MG63 (cell line): ENCODE measurements at regions not wholly inside any gene's neighbourhood (a gene's known extent, or its start where the extent isn't known, plus 50 kb on each side); places are given as distances from the start of the nearest gene placed in this dataset.

Source experiments
- DNase-seq: peaks from one replicate; pipeline ENCODE4 v3.0.0-alpha.2; 2020
- H3K27me3 ChIP-seq: fragments of 250-450 bp; sonication (Bioruptor Pico); 2 replicates; pipeline ENCODE4 v1.5.1; 2020; ENCODE audit warnings: mild to moderate bottlenecking, moderate library complexity
- H3K36me3 ChIP-seq: fragments of 250-450 bp; sonication (Bioruptor Pico); 2 replicates; pipeline ENCODE4 v1.5.1; 2020; ENCODE audit warnings: mild to moderate bottlenecking, moderate library complexity
- H3K4me3 ChIP-seq: fragments of 250-450 bp; sonication (Bioruptor Pico); 2 replicates; pipeline ENCODE4 v1.5.1; 2020; ENCODE audit warnings: mild to moderate bottlenecking, moderate library complexity
- H3K9me3 ChIP-seq: fragments of 250-450 bp; sonication (Bioruptor Pico); 2 replicates; pipeline ENCODE4 v1.5.1; 2020; ENCODE audit warnings: mild to moderate bottlenecking, moderate library complexity

GRCh38 chr6:132868057-132868456 is 53.7 kb downstream of the RPS12 start:
- no peak for DNase-seq
- no peaks in the 10 kb centered on the region for H3K36me3 ChIP-seq
- H3K27me3 ChIP-seq: no peaks in the 10 kb centered on the region; the same call in 1 of the 2 replicates
- H3K4me3 ChIP-seq: no peak overlapping the region
- H3K9me3 ChIP-seq: no peaks in the 10 kb centered on the region

GRCh38 chr6:132872923-132873322 is 58.6 kb downstream of the RPS12 start:
- no peak for DNase-seq
- H3K27me3 ChIP-seq: no peaks in the 10 kb centered on the region; the same call in 1 of the 2 replicates
- no peaks in the 10 kb centered on the region for H3K9me3 ChIP-seq
- H3K4me3 ChIP-seq: no peak overlapping the region
- no peaks in the 10 kb centered on the region for H3K36me3 ChIP-seq

- Histone ChIP-seq H3K36me3 (no peaks in the 10 kb centered on the region), H3K9me3 (no peaks in the 10 kb centered on the region), H3K4me3 (no peak overlapping the region), H3K27me3 (no peaks in the 10 kb centered on the region)
- DNase-seq: no peak
Measured at GRCh38 chr6:132877003-132877402, 62.6 kb downstream of the RPS12 start.

- no peaks in the 10 kb centered on the region for H3K27me3 ChIP-seq
- no peaks in the 10 kb centered on the region for H3K36me3 ChIP-seq
- 0 out of 2 replicates have a peak, but pooled peaks cover 2% of the 10 kb centered on the region for H3K9me3 ChIP-seq
- no peak for DNase-seq
- no peak overlapping the region for H3K4me3 ChIP-seq
Measured at GRCh38 chr6:132887204-132887603, 72.8 kb downstream of the RPS12 start.

- Histone ChIP-seq H3K9me3 (0 out of 2 replicates have a peak, but pooled peaks cover 2% of the 10 kb centered on the region), H3K36me3 (no peaks in the 10 kb centered on the region), H3K27me3 (no peaks in the 10 kb centered on the region), H3K4me3 (no peak overlapping the region)
- no peak for DNase-seq
Measured at GRCh38 chr6:132888701-132889100, 74.3 kb downstream of the RPS12 start.

- H3K4me3 ChIP-seq: no peak overlapping the region
- no peaks in the 10 kb centered on the region for H3K36me3 ChIP-seq
- DNase-seq: no peak
- H3K27me3 ChIP-seq: no peaks in the 10 kb centered on the region
- 0 out of 2 replicates have a peak, but pooled peaks cover 2% of the 10 kb centered on the region for H3K9me3 ChIP-seq
Measured at GRCh38 chr6:132892929-132893771, 78.8 kb downstream of the RPS12 start.

- Histone ChIP-seq H3K36me3 (no peaks in the 10 kb centered on the region), H3K27me3 (no peaks in the 10 kb centered on the region), H3K9me3 (0 out of 2 replicates have a peak, but pooled peaks cover 2% of the 10 kb centered on the region), H3K4me3 (no peak overlapping the region)
- DNase-seq: no peak
Measured at GRCh38 chr6:132893772-132894490, 79.6 kb downstream of the RPS12 start.

- Histone ChIP-seq H3K27me3 (no peaks in the 10 kb centered on the region), H3K36me3 (no peaks in the 10 kb centered on the region), H3K4me3 (no peak overlapping the region), H3K9me3 (no peaks in the 10 kb centered on the region)
- DNase-seq: no peak
Measured at GRCh38 chr6:132898376-132898775, 84.0 kb downstream of the RPS12 start.

GRCh38 chr6:132900849-132901248 is 86.5 kb downstream of the RPS12 start:
- Histone ChIP-seq H3K27me3 (no peaks in the 10 kb centered on the region), H3K36me3 (no peaks in the 10 kb centered on the region), H3K9me3 (no peaks in the 10 kb centered on the region), H3K4me3 (no peak overlapping the region)
- DNase-seq: no peak

GRCh38 chr6:132902901-132903300 is 88.5 kb downstream of the RPS12 start:
- Histone ChIP-seq H3K9me3 (no peaks in the 10 kb centered on the region), H3K27me3 (no peaks in the 10 kb centered on the region), H3K4me3 (no peak overlapping the region), H3K36me3 (no peaks in the 10 kb centered on the region)
- DNase-seq: no peak

GRCh38 chr6:132907231-132907630 is 92.9 kb downstream of the RPS12 start:
- Histone ChIP-seq H3K27me3 (no peaks in the 10 kb centered on the region), H3K4me3 (no peak overlapping the region)
- DNase-seq: no peak

GRCh38 chr6:132907914-132908313 is 93.5 kb downstream of the RPS12 start:
- H3K4me3 ChIP-seq: no peak overlapping the region
- no peaks in the 10 kb centered on the region for H3K9me3 ChIP-seq
- DNase-seq: peak; percentile 38
- H3K36me3 ChIP-seq: no peaks in the 10 kb centered on the region
- H3K27me3 ChIP-seq: no peaks in the 10 kb centered on the region

More at GRCh38 chr6:132907231-132907630, 92.9 kb downstream of the RPS12 start:
- Histone ChIP-seq H3K36me3 (no peaks in the 10 kb centered on the region), H3K9me3 (no peaks in the 10 kb centered on the region)

- DNase-seq: no peak
Measured at GRCh38 chr6:132909742-132910141, 95.4 kb downstream of the RPS12 start.

GRCh38 chr6:132910759-132911158 is 96.4 kb downstream of the RPS12 start:
- no peak for DNase-seq
- H3K27me3 ChIP-seq: no peaks in the 10 kb centered on the region
- H3K9me3 ChIP-seq: no peaks in the 10 kb centered on the region
- H3K4me3 ChIP-seq: no peak overlapping the region
- no peaks in the 10 kb centered on the region for H3K36me3 ChIP-seq

More at GRCh38 chr6:132909742-132910141, 95.4 kb downstream of the RPS12 start:
- Histone ChIP-seq H3K27me3 (no peaks in the 10 kb centered on the region), H3K9me3 (no peaks in the 10 kb centered on the region), H3K36me3 (no peaks in the 10 kb centered on the region), H3K4me3 (no peak overlapping the region)

- Histone ChIP-seq H3K4me3 (peak overlapping the region; percentile 1; the same call in 1 of the 2 replicates), H3K9me3 (no peaks in the 10 kb centered on the region)
- DNase-seq: peak; percentile 95
Measured at GRCh38 chr6:132919045-132919860, 104.9 kb downstream of the RPS12 start.

GRCh38 chr6:132927713-132928112 is 113.3 kb downstream of the RPS12 start:
- Histone ChIP-seq H3K9me3 (no peaks in the 10 kb centered on the region), H3K36me3 (no peaks in the 10 kb centered on the region), H3K27me3 (no peaks in the 10 kb centered on the region), H3K4me3 (no peak overlapping the region)
- no peak for DNase-seq

More at GRCh38 chr6:132919045-132919860, 104.9 kb downstream of the RPS12 start:
- Histone ChIP-seq H3K27me3 (no peaks in the 10 kb centered on the region), H3K36me3 (no peaks in the 10 kb centered on the region)

- no peaks in the 10 kb centered on the region for H3K9me3 ChIP-seq
- H3K36me3 ChIP-seq: no peaks in the 10 kb centered on the region
- H3K27me3 ChIP-seq: no peaks in the 10 kb centered on the region
- H3K4me3 ChIP-seq: no peak overlapping the region
- DNase-seq: no peak
Measured at GRCh38 chr6:132929141-132929540, 114.8 kb downstream of the RPS12 start.
